Lung (tissue), 11 donors: ENCODE measurements at regions not wholly inside any gene's neighbourhood (a gene's known extent, or its start where the extent isn't known, plus 50 kb on each side); places are given as distances from the start of the nearest gene placed in this dataset.

ENCODE experiments used
- ATAC-seq: fragments of 200-7000 bp; cut with Tn5 transposase; one replicate; pipeline ENCODE4 v1.9.1; 2020; ENCODE audit warnings: moderate number of reproducible peaks; ENCODE audit not compliant: insufficient read depth, low FRiP score
- DNase-seq, 3 donors: peaks; one replicate each; pipeline ENCODE4 v3.0.0-alpha.2; 2013 to 2017
- H3K27ac ChIP-seq, 2 donors: one replicate each; pipeline ENCODE4 v1.5.1; 2013; ENCODE audit warnings: mild to moderate bottlenecking in 2 of 2, moderate library complexity in 2 of 2, control low read depth in 1 of 2, inconsistent platforms in 1 of 2, low read depth in 1 of 2, low read length in 1 of 2
- H3K27me3 ChIP-seq, 3 donors: one replicate each; pipeline ENCODE4 v1.5.1; 2013; ENCODE audit warnings: low read length in 2 of 3; ENCODE audit not compliant: control insufficient read depth in 3 of 3, insufficient read depth in 3 of 3
- H3K36me3 ChIP-seq, 4 donors: one replicate each; pipeline ENCODE4 v1.5.1; 2013; ENCODE audit warnings: low read length in 4 of 4, mild to moderate bottlenecking in 1 of 4, moderate library complexity in 1 of 4; ENCODE audit not compliant: control insufficient read depth in 4 of 4, insufficient read depth in 4 of 4
- H3K4me1 ChIP-seq, 5 donors: one replicate each; pipeline ENCODE4 v1.5.1; 2013; ENCODE audit warnings: low read length in 5 of 5, mild to moderate bottlenecking in 2 of 5, moderate library complexity in 1 of 5; ENCODE audit not compliant: control insufficient read depth in 5 of 5, insufficient read depth in 5 of 5
- H3K4me3 ChIP-seq: one replicate; pipeline ENCODE4 v1.5.1; 2013; ENCODE audit warnings: mild to moderate bottlenecking, control low read depth, moderate library complexity
- H3K9ac ChIP-seq, 2 donors: one replicate each; pipeline ENCODE4 v1.5.1; 2013; ENCODE audit warnings: low read length in 2 of 2, control low read depth in 1 of 2; ENCODE audit not compliant: insufficient read depth in 1 of 2
- H3K9me3 ChIP-seq, 4 donors: one replicate each; pipeline ENCODE4 v1.5.1; 2013; ENCODE audit warnings: low read length in 3 of 4, mild to moderate bottlenecking in 1 of 4, moderate library complexity in 1 of 4; ENCODE audit not compliant: control insufficient read depth in 4 of 4, insufficient read depth in 3 of 4
- WGBS, 2 donors: extraction: QIAGEN DNeasy Blood & Tissue Kit; methylation state at CpG; one replicate each; pipeline ENCODE4 v1.1.7; 2013; 5-methylcytosine and 5-hydroxymethylcytosine counted together
- TF ChIP-seq, protein P1 (sequence below): IDR thresholded peaks from 2 replicates; pipeline ENCODE4 v1.5.1; 2012; ENCODE audit warnings: mild to moderate bottlenecking; ENCODE audit errors: control extremely low read depth, extremely low read depth
- donor health status: control.
- donor health status: control.
- donor health status: Bipolar disorder and iron deficiency.
- donor health status: healthy.
- donor health status: DM: yes; HTN: yes; CAD: no.

DNA sequence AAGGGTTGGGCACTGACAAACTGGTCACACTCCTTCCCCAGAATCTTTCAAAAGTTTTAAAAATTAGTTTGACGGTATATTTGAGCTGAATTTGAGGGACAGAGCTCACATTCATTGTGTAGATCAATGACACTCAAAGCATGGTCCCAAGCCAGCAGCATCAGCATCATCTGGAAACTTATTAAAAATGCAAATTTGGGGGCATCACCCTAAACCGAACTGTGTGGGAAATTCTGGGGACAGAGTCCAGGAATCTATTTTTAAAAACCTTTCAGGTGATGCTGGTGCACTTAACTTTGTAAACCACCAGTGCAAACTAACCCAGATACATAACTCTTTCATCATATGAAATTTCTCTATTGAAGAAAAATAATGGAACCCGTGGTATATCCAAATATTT lies 58.1 kb upstream of the MTAP start:
- DNase-seq, result no peak
- H3K36me3 ChIP-seq, result no peaks in the 10 kb centered on the region

DNA sequence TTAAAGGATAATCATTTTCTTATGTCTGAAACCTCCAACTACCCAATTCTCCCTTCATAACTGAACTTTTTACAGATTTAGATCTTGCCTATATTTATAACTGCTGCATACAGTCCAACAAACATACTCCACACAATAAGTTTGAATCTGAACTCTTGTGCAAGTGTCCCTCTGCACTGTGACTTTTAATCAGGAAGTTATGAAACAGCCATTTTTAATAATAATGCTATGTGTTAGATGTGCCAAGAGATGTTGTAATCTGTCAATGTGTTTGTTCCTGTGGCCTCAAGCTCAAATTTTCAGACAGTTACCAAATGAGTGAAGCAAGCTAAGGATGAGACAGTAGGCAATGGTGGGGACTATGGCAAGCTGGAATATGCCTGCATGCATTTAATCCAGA lies 57.6 kb upstream of the MTAP start:
- H3K27me3 ChIP-seq, result peaks cover 0 to 33% (median 0%) of the 10 kb centered on the region in 3 donors
- H3K9me3 ChIP-seq, result no peaks in the 10 kb centered on the region
- H3K4me1 ChIP-seq, result no peaks in the 10 kb centered on the region
- no peak overlapping the region for H3K27ac ChIP-seq
- DNase-seq, result peak in 1 of 3 donors; percentile 6
- H3K9ac ChIP-seq, result no peak overlapping the region
- no peaks in the 10 kb centered on the region for H3K36me3 ChIP-seq
- no peak overlapping the region for H3K4me3 ChIP-seq
- no peak for ATAC-seq
- TF ChIP-seq, protein P1, sequence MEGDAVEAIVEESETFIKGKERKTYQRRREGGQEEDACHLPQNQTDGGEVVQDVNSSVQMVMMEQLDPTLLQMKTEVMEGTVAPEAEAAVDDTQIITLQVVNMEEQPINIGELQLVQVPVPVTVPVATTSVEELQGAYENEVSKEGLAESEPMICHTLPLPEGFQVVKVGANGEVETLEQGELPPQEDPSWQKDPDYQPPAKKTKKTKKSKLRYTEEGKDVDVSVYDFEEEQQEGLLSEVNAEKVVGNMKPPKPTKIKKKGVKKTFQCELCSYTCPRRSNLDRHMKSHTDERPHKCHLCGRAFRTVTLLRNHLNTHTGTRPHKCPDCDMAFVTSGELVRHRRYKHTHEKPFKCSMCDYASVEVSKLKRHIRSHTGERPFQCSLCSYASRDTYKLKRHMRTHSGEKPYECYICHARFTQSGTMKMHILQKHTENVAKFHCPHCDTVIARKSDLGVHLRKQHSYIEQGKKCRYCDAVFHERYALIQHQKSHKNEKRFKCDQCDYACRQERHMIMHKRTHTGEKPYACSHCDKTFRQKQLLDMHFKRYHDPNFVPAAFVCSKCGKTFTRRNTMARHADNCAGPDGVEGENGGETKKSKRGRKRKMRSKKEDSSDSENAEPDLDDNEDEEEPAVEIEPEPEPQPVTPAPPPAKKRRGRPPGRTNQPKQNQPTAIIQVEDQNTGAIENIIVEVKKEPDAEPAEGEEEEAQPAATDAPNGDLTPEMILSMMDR, result no peak

More for the DNA sequence above, 58.1 kb upstream of the MTAP start:
- Histone ChIP-seq H3K9me3 (no peaks in the 10 kb centered on the region), H3K27ac (no peak overlapping the region), H3K4me3 (no peak overlapping the region), H3K4me1 (no peaks in the 10 kb centered on the region), H3K27me3 (peaks cover 0 to 32% (median 0%) of the 10 kb centered on the region in 3 donors), H3K9ac (no peak overlapping the region)
- TF ChIP-seq, protein P1, result no peak
- 33 to 37% methylated on average over 3 of the region's 3 CpGs for WGBS, 2 donors
- ATAC-seq, result no peak

DNA sequence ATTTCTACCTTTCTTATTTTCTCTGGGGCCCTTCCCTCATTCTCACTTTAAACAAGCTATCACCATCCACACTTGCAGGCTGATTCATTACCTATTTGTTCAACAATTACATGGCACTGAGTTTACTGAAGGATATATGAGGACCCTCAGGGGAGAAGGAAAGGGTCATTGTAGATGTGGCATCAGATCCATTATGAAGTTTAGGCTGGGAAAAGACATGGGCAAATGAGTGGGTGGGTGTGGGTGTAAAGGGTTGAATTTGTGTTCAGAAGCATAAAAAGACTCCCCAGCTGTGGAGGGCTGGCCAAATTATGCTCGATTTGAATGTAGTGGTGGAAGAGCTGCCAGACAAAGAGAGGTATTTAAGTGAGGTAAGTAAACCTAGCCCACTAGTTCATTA lies 55.9 kb upstream of the MTAP start:
- no peak for ATAC-seq
- H3K27ac ChIP-seq, result no peak overlapping the region
- H3K36me3 ChIP-seq, result no peaks in the 10 kb centered on the region
- 25 to 47% methylated on average over 1 of the region's 1 CpG for WGBS, 2 donors
- H3K4me3 ChIP-seq, result no peak overlapping the region
- TF ChIP-seq, protein P1, result no peak
- no peak for DNase-seq
- H3K9me3 ChIP-seq, result no peaks in the 10 kb centered on the region
- H3K9ac ChIP-seq, result no peak overlapping the region
- no peaks in the 10 kb centered on the region for H3K4me1 ChIP-seq
- H3K27me3 ChIP-seq, result peaks cover 0 to 30% (median 0%) of the 10 kb centered on the region in 3 donors

DNA sequence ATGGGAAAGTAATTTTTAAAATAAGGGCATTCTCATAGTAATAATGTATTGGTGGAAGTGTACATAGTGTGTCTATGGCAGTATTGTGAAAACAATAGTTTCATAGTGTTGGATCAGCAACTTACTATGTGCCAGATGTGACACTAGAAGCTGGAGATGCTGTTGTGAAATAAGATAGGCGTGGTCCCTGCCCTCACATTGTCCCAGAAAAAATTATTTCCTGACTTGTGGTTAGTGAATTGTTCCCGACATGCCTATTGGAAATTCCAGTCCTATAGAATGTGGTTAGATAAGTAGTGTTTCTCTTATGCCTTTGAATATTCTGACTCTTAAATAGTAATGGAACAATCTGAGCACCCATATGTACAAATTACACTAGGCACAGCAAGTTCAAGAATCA lies 55.3 kb upstream of the MTAP start:
- TF ChIP-seq, protein P1, result no peak
- Histone ChIP-seq H3K9ac (no peak overlapping the region), H3K9me3 (no peaks in the 10 kb centered on the region), H3K27me3 (peaks cover 0 to 28% (median 0%) of the 10 kb centered on the region in 3 donors), H3K4me1 (no peaks in the 10 kb centered on the region), H3K27ac (no peak overlapping the region), H3K4me3 (no peak overlapping the region), H3K36me3 (no peaks in the 10 kb centered on the region)
- WGBS, 2 donors, result 16 to 38% methylated on average over 2 of the region's 2 CpGs
- DNase-seq (no peak), ATAC-seq (no peak)
